ENCODE measurements at regions not wholly inside any gene's neighbourhood (a gene's known extent, or its start where the extent isn't known, plus 50 kb on each side); places are given as distances from the start of the nearest gene placed in this dataset.
"Not testable (repeated sequence)": the region's sequence is repeated elsewhere in the genome, so short reads cannot be mapped to it uniquely, and the experiment has no call there.

DNA sequence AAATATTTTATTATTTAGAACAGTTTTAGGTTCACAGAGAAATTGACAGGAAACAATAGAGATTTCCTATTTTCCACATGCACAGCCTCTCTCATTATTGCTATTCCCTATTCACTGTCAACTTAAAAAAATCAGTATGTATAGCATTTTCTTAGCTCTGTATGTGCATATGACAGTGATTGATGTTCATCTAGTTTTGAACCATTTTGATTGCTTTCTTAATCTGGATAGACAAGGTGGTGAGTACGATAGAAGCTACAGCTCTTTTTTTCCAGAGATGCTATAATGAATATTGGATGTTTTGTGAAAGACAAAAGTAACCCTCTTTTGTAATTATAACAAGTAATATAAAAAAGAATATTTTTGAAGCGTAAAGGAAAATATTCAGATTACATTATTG lies 201.2 kb upstream of the ARRDC3 start:
- Histone ChIP-seq H3K79me2 (replicated peaks; ENCODE audit: insufficient read depth, low read length) (no peaks in the 10 kb centered on the region), H3F3A (ENCODE audit: insufficient read depth, low read length, poor library complexity, severe bottlenecking) (no peaks in the 10 kb centered on the region), H3K4me2 (ENCODE audit: low read length) (no peak overlapping the region), H3K27ac (ENCODE audit: low read length) (no peak overlapping the region), H3K9me2 (ENCODE audit: insufficient read depth, low read length) (no peaks in the 10 kb centered on the region), H3K9ac (ENCODE audit: low read length) (no peak overlapping the region), H3K4me3 (ENCODE audit: low read length) (no peak overlapping the region), H3K9me3 (ENCODE audit: low read length) (no peaks in the 10 kb centered on the region), H3K27me3 (ENCODE audit: insufficient read depth, low read depth, low read length) (no peaks in the 10 kb centered on the region), H4K20me1 (ENCODE audit: insufficient read depth) (no peaks in the 10 kb centered on the region), H2AFZ (ENCODE audit: low read depth, low read length) (no peak overlapping the region), H3K36me3 (ENCODE audit: insufficient read depth, low read length) (no peaks in the 10 kb centered on the region)
- peak; percentile 62 for TF ChIP-seq POLR2AphosphoS5 (IDR thresholded peaks at IDR 0.05)
- TF ChIP-seq, protein P1, sequence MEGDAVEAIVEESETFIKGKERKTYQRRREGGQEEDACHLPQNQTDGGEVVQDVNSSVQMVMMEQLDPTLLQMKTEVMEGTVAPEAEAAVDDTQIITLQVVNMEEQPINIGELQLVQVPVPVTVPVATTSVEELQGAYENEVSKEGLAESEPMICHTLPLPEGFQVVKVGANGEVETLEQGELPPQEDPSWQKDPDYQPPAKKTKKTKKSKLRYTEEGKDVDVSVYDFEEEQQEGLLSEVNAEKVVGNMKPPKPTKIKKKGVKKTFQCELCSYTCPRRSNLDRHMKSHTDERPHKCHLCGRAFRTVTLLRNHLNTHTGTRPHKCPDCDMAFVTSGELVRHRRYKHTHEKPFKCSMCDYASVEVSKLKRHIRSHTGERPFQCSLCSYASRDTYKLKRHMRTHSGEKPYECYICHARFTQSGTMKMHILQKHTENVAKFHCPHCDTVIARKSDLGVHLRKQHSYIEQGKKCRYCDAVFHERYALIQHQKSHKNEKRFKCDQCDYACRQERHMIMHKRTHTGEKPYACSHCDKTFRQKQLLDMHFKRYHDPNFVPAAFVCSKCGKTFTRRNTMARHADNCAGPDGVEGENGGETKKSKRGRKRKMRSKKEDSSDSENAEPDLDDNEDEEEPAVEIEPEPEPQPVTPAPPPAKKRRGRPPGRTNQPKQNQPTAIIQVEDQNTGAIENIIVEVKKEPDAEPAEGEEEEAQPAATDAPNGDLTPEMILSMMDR (IDR thresholded peaks at IDR 0.05; ENCODE audit: poor library complexity, severe bottlenecking): no peak
- no peak for TF ChIP-seq RAD21 (conservative IDR thresholded peaks at IDR 0.05)
- peak; percentile 82 for TF ChIP-seq EP300 (conservative IDR thresholded peaks at IDR 0.05; ENCODE audit: poor library complexity, severe bottlenecking)
- TF ChIP-seq MXI1 (conservative IDR thresholded peaks at IDR 0.05; ENCODE audit: poor library complexity, severe bottlenecking): no peak

DNA sequence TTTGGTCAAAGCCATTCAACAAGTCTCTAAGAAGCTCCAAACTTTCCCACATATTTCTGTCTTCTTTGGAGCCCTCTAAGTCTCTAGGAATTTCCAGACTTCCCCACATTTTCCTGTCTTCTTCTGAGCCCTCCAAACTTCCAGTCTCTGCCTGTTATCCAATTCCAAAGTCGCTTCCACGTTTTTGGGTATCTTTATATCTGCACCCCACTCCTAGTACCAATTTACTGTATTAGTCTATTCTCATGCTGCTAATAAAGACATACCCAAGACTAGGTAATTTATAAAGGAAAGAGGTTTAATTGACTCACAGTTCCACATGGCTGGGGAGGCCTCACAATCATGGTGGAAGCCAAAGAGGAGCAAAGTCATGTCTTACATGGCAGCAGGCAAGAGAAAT lies 182.9 kb upstream of the ARRDC3 start:
- not testable (repeated sequence) for H3F3A ChIP-seq (ENCODE audit: insufficient read depth, low read length, poor library complexity, severe bottlenecking); H3K79me2 ChIP-seq (replicated peaks; ENCODE audit: insufficient read depth, low read length); H3K4me2 ChIP-seq (ENCODE audit: low read length); H2AFZ ChIP-seq (ENCODE audit: low read depth, low read length); H3K9me3 ChIP-seq (ENCODE audit: low read length); H3K27me3 ChIP-seq (ENCODE audit: insufficient read depth, low read depth, low read length); H3K9ac ChIP-seq (ENCODE audit: low read length); H3K27ac ChIP-seq (ENCODE audit: low read length); H3K9me2 ChIP-seq (ENCODE audit: insufficient read depth, low read length); H4K20me1 ChIP-seq (ENCODE audit: insufficient read depth); H3K36me3 ChIP-seq (ENCODE audit: insufficient read depth, low read length); H3K4me3 ChIP-seq (ENCODE audit: low read length)

DNA sequence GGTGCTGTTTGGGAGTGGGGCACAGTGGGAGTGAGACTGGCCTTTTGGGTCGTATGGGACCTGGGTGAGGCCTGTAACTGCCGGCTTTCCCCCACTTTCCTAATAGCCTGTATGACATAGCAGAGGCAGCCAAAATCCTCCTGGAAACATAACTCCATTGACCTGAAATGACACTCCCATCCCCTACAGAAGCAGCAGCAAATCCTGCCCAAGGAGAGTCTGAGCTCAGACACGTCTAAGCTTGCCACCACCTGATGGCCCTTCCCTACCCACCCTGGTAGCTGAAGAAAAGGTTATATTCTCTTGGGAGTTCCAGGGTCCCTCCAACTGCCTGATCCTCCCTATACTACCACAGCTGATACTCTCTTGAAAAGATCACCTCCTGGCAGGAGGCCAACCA lies 179.8 kb upstream of the ARRDC3 start:
- no peak for TF ChIP-seq SMC3 (conservative IDR thresholded peaks at IDR 0.05; ENCODE audit: poor library complexity)
- TF ChIP-seq MXI1 (conservative IDR thresholded peaks at IDR 0.05; ENCODE audit: poor library complexity, severe bottlenecking): no peak
- no peak overlapping the region for H3K9ac ChIP-seq (ENCODE audit: low read length)
- no peaks in the 10 kb centered on the region for H3K36me3 ChIP-seq (ENCODE audit: insufficient read depth, low read length)
- no peaks in the 10 kb centered on the region for H3K9me2 ChIP-seq (ENCODE audit: insufficient read depth, low read length)
- no peak overlapping the region for H2AFZ ChIP-seq (ENCODE audit: low read depth, low read length)
- H3K27ac ChIP-seq (ENCODE audit: low read length): no peak overlapping the region
- no peaks in the 10 kb centered on the region for H3K9me3 ChIP-seq (ENCODE audit: low read length)
- no peak overlapping the region for H3K4me2 ChIP-seq (ENCODE audit: low read length)
- no peak overlapping the region for H3K4me3 ChIP-seq (ENCODE audit: low read length)
- H3K79me2 ChIP-seq (replicated peaks; ENCODE audit: insufficient read depth, low read length): no peaks in the 10 kb centered on the region
- no peaks in the 10 kb centered on the region for H3K27me3 ChIP-seq (ENCODE audit: insufficient read depth, low read depth, low read length)
- no peaks in the 10 kb centered on the region for H4K20me1 ChIP-seq (ENCODE audit: insufficient read depth)
- H3F3A ChIP-seq (ENCODE audit: insufficient read depth, low read length, poor library complexity, severe bottlenecking): no peaks in the 10 kb centered on the region

DNA sequence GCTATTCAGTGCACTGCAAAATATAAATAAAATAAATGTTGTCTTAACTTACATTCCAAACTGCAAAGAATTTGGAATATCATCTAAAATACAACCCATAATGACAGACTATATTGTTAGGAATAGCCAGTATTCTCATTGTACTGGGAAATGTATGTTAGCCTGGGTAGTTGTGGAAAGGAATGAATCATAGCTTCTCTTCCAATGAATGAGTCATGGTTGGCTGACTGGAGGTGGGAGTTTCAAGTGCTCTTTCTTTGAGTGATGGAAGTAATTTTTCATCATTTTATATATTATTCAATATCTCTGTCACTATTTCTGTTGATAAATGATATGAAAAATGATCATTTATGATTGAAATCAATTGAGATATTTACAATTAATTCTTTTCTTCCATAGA lies 158.6 kb upstream of the ARRDC3 start:
- no peaks in the 10 kb centered on the region for H3F3A ChIP-seq (ENCODE audit: insufficient read depth, low read length, poor library complexity, severe bottlenecking)
- no peak overlapping the region for H3K4me3 ChIP-seq (ENCODE audit: low read length)
- no peaks in the 10 kb centered on the region for H3K9me3 ChIP-seq (ENCODE audit: low read length)

More for the DNA sequence above, 158.6 kb upstream of the ARRDC3 start:
- Histone ChIP-seq H2AFZ (ENCODE audit: low read depth, low read length) (no peak overlapping the region), H3K9me2 (ENCODE audit: insufficient read depth, low read length) (no peaks in the 10 kb centered on the region), H3K36me3 (ENCODE audit: insufficient read depth, low read length) (no peaks in the 10 kb centered on the region), H3K79me2 (replicated peaks; ENCODE audit: insufficient read depth, low read length) (no peaks in the 10 kb centered on the region), H3K4me2 (ENCODE audit: low read length) (no peak overlapping the region), H3K27me3 (ENCODE audit: insufficient read depth, low read depth, low read length) (no peaks in the 10 kb centered on the region), H3K27ac (ENCODE audit: low read length) (no peak overlapping the region), H3K9ac (ENCODE audit: low read length) (no peak overlapping the region), H4K20me1 (ENCODE audit: insufficient read depth) (no peaks in the 10 kb centered on the region)
- no peak for TF ChIP-seq SMC3 (conservative IDR thresholded peaks at IDR 0.05; ENCODE audit: poor library complexity)
- TF ChIP-seq, protein P2, sequence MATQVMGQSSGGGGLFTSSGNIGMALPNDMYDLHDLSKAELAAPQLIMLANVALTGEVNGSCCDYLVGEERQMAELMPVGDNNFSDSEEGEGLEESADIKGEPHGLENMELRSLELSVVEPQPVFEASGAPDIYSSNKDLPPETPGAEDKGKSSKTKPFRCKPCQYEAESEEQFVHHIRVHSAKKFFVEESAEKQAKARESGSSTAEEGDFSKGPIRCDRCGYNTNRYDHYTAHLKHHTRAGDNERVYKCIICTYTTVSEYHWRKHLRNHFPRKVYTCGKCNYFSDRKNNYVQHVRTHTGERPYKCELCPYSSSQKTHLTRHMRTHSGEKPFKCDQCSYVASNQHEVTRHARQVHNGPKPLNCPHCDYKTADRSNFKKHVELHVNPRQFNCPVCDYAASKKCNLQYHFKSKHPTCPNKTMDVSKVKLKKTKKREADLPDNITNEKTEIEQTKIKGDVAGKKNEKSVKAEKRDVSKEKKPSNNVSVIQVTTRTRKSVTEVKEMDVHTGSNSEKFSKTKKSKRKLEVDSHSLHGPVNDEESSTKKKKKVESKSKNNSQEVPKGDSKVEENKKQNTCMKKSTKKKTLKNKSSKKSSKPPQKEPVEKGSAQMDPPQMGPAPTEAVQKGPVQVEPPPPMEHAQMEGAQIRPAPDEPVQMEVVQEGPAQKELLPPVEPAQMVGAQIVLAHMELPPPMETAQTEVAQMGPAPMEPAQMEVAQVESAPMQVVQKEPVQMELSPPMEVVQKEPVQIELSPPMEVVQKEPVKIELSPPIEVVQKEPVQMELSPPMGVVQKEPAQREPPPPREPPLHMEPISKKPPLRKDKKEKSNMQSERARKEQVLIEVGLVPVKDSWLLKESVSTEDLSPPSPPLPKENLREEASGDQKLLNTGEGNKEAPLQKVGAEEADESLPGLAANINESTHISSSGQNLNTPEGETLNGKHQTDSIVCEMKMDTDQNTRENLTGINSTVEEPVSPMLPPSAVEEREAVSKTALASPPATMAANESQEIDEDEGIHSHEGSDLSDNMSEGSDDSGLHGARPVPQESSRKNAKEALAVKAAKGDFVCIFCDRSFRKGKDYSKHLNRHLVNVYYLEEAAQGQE (IDR thresholded peaks at IDR 0.05; ENCODE audit: borderline replicate concordance): no peak
- no peak for TF ChIP-seq RAD21 (conservative IDR thresholded peaks at IDR 0.05)
- TF ChIP-seq, protein P1 (IDR thresholded peaks at IDR 0.05; ENCODE audit: poor library complexity, severe bottlenecking): no peak
- TF ChIP-seq EZH2 (IDR thresholded peaks at IDR 0.05; ENCODE audit: borderline replicate concordance, insufficient read depth, low read length, poor library complexity, severe bottlenecking): no peak
- no peak for TF ChIP-seq TAF1 (IDR thresholded peaks at IDR 0.05; ENCODE audit: low read depth)
- TF ChIP-seq POLR2AphosphoS5 (IDR thresholded peaks at IDR 0.05): no peak
- TF ChIP-seq MXI1 (conservative IDR thresholded peaks at IDR 0.05; ENCODE audit: poor library complexity, severe bottlenecking): no peak
- TF ChIP-seq EP300 (conservative IDR thresholded peaks at IDR 0.05; ENCODE audit: poor library complexity, severe bottlenecking): no peak
